ENCODE measurements at regions not wholly inside any gene's neighbourhood (a gene's known extent, or its start where the extent isn't known, plus 50 kb on each side); places are given as distances from the start of the nearest gene placed in this dataset.

DNA sequence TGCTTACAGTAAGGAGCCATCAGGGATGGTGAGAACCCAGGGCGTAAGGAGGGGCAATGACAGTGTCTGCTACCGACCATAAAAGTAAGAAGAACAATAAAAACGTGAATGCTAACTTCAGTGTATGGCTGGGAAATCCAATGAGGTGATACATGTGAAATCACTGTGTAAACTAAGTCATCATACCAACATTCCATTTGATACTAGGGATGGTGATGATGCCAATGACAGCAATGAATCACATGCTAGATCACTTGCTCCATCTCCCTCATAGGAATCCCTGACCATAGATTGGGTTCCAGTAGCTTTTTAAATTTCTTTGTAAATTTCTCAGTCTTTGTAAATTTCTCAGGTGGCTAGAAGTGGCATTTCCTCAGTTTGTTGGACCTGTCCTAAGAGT is 146.3 kb downstream of the SMIM20 start:
- CTCF ChIA-PET = interaction anchor here (0.6 to 13.0 kb wide), 16 partner anchors 9 to 401 kb away, joined by 3 to 150 read pairs (median 4); partner anchors contain the start of gene RBPJ
- Histone ChIP-seq H2AFZ (ENCODE audit: control insufficient read depth, low read depth, low read length) (no peak overlapping the region), H3K4me1 (ENCODE audit: control insufficient read depth, insufficient read depth, low read length) (peaks cover 9% of the 10 kb centered on the region; the same call in 1 of the 2 replicates), H3K27ac (ENCODE audit: control insufficient read depth, insufficient read depth) (no peak overlapping the region), H3K9ac (ENCODE audit: control insufficient read depth, insufficient read depth, low read length) (no peak overlapping the region), H3K27me3 (replicated peaks in 1 of 2; ENCODE audit: control insufficient read depth in 2 of 2, insufficient read depth in 2 of 2, low read length in 1 of 2) (no peaks in the 10 kb centered on the region; a peak in 2 of 4 replicates), H3K79me2 (ENCODE audit: control insufficient read depth, insufficient read depth, low read length) (no peaks in the 10 kb centered on the region), H4K20me1 (ENCODE audit: control insufficient read depth, insufficient read depth) (no peaks in the 10 kb centered on the region), H3K9me3 (replicated peaks; ENCODE audit: control insufficient read depth, insufficient read depth, low read length) (no peaks in the 10 kb centered on the region; the same call in 2 of the 3 replicates), H3K4me2 (ENCODE audit: control insufficient read depth, insufficient read depth) (no peak overlapping the region), H3K36me3 (ENCODE audit: control insufficient read depth in 2 of 2, insufficient read depth in 2 of 2, low read length in 1 of 2) (no peaks in the 10 kb centered on the region), H3K4me3 (no peak overlapping the region)
- TF ChIP-seq GABPA (IDR thresholded peaks at IDR 0.05; ENCODE audit: low read depth) (no peak), RCOR1 (conservative IDR thresholded peaks at IDR 0.05; ENCODE audit: low read depth, low read length) (no peak), NRF1 (conservative IDR thresholded peaks at IDR 0.05; ENCODE audit: low read depth, low read length) (no peak), MTA3 (IDR thresholded peaks at IDR 0.05; ENCODE audit: borderline replicate concordance, low read length) (no peak), RB1 (IDR thresholded peaks at IDR 0.05; ENCODE audit: borderline replicate concordance) (no peak), POLR2A (IDR thresholded peaks at IDR 0.05; ENCODE audit: low read depth, low read length) (no peak)
- TF ChIP-seq, protein P1, sequence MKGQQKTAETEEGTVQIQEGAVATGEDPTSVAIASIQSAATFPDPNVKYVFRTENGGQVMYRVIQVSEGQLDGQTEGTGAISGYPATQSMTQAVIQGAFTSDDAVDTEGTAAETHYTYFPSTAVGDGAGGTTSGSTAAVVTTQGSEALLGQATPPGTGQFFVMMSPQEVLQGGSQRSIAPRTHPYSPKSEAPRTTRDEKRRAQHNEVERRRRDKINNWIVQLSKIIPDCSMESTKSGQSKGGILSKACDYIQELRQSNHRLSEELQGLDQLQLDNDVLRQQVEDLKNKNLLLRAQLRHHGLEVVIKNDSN (IDR thresholded peaks at IDR 0.05; ENCODE audit: borderline replicate concordance, extremely low read length, insufficient read depth, low read depth, low read length) = no peak
- TF ChIP-seq, protein P2, sequence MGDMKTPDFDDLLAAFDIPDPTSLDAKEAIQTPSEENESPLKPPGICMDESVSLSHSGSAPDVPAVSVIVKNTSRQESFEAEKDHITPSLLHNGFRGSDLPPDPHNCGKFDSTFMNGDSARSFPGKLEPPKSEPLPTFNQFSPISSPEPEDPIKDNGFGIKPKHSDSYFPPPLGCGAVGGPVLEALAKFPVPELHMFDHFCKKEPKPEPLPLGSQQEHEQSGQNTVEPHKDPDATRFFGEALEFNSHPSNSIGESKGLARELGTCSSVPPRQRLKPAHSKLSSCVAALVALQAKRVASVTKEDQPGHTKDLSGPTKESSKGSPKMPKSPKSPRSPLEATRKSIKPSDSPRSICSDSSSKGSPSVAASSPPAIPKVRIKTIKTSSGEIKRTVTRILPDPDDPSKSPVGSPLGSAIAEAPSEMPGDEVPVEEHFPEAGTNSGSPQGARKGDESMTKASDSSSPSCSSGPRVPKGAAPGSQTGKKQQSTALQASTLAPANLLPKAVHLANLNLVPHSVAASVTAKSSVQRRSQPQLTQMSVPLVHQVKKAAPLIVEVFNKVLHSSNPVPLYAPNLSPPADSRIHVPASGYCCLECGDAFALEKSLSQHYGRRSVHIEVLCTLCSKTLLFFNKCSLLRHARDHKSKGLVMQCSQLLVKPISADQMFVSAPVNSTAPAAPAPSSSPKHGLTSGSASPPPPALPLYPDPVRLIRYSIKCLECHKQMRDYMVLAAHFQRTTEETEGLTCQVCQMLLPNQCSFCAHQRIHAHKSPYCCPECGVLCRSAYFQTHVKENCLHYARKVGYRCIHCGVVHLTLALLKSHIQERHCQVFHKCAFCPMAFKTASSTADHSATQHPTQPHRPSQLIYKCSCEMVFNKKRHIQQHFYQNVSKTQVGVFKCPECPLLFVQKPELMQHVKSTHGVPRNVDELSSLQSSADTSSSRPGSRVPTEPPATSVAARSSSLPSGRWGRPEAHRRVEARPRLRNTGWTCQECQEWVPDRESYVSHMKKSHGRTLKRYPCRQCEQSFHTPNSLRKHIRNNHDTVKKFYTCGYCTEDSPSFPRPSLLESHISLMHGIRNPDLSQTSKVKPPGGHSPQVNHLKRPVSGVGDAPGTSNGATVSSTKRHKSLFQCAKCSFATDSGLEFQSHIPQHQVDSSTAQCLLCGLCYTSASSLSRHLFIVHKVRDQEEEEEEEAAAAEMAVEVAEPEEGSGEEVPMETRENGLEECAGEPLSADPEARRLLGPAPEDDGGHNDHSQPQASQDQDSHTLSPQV (IDR thresholded peaks at IDR 0.05) = no peak
- no peak for DNase-seq (ENCODE audit: low read depth, low spot score)
- no peak for FAIRE-seq
- WGBS (ENCODE audit: insufficient coverage, insufficient replicate concordance, low lambda C conversion rate, missing lambda C conversion rate) = 52% methylated on average over 3 of the region's 3 CpGs
- intact Hi-C loops (cut with micrococcal nuclease; ENCODE audit: unreplicated experiment) = loop anchor here (5.0 kb wide), 1 partner anchor 117 kb away; no protein-coding TSS in a partner anchor
- no peak for ATAC-seq
- RAD21 ChIA-PET (ENCODE audit: unreplicated experiment) = no interaction called here
- no TSS peak for BruUV-seq (replicated peaks)
- POLR2A ChIA-PET = interaction anchor here (0.5 to 0.6 kb wide), 2 partner anchors 335 to 347 kb away, joined by 3 read pairs; no protein-coding TSS in a partner anchor
- SMC1A ChIA-PET (ENCODE audit: uncharacterized antibody, unreplicated experiment) = interaction anchor here (0.5 to 3.2 kb wide), 10 partner anchors 14 to 350 kb away, joined by 3 to 24 read pairs (median 6); no protein-coding TSS in a partner anchor
- in situ Hi-C loops (cut with MboI) = no loop called here
